ENCODE measurements at regions not wholly inside any gene's neighbourhood (a gene's known extent, or its start where the extent isn't known, plus 50 kb on each side); places are given as distances from the start of the nearest gene placed in this dataset.

DNA sequence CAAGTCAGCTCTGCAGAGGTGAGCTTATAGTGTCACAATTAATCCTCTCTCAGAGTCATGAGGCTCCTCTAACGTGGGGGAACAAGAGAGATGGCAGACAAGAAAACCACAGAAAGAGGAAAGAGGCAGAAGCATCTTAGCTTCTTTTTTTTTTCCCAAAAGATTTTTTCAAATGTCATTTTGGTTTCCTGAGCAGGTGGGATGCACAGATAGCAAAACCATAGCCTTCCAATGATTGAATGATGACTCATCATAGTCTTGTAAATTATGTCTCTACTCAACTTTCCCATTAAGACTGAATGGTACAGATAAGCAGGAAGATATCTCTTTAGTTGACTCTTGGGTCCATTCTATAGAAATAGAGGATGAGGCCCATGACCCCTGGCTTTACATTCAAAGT, 162.8 kb upstream of the ZFHX3 start:
- no peaks in the 10 kb centered on the region for H3F3A ChIP-seq (ENCODE audit: control insufficient read depth, insufficient read depth)
- no peak overlapping the region for H3K4me2 ChIP-seq (ENCODE audit: low read length)
- H3K4me3 ChIP-seq (ENCODE audit: low read length), result no peak overlapping the region
- H3K27me3 ChIP-seq (ENCODE audit: control insufficient read depth, low read length), result no peaks in the 10 kb centered on the region; the same call in none of the 2 replicates
- H3K4me1 ChIP-seq (ENCODE audit: control insufficient read depth, low read length), result no peaks in the 10 kb centered on the region
- no peaks in the 10 kb centered on the region for H3K79me2 ChIP-seq (ENCODE audit: control insufficient read depth, low read length)
- H3K9me2 ChIP-seq (replicated peaks; ENCODE audit: control insufficient read depth, low read length), result no peaks in the 10 kb centered on the region
- no peaks in the 10 kb centered on the region; the same call in 1 of the 2 replicates for H3K9me3 ChIP-seq (ENCODE audit: control insufficient read depth, insufficient read depth, low read length)
- no peaks in the 10 kb centered on the region for H3K36me3 ChIP-seq (ENCODE audit: control insufficient read depth, low read length)
- no peak overlapping the region for H3K27ac ChIP-seq (ENCODE audit: low read depth, low read length)
- TF ChIP-seq, protein P1, sequence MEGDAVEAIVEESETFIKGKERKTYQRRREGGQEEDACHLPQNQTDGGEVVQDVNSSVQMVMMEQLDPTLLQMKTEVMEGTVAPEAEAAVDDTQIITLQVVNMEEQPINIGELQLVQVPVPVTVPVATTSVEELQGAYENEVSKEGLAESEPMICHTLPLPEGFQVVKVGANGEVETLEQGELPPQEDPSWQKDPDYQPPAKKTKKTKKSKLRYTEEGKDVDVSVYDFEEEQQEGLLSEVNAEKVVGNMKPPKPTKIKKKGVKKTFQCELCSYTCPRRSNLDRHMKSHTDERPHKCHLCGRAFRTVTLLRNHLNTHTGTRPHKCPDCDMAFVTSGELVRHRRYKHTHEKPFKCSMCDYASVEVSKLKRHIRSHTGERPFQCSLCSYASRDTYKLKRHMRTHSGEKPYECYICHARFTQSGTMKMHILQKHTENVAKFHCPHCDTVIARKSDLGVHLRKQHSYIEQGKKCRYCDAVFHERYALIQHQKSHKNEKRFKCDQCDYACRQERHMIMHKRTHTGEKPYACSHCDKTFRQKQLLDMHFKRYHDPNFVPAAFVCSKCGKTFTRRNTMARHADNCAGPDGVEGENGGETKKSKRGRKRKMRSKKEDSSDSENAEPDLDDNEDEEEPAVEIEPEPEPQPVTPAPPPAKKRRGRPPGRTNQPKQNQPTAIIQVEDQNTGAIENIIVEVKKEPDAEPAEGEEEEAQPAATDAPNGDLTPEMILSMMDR (IDR thresholded peaks at IDR 0.05; ENCODE audit: low read depth, low read length, poor library complexity, severe bottlenecking), result no peak
- TF ChIP-seq EZH2phosphoT487 (IDR thresholded peaks at IDR 0.05; ENCODE audit: borderline replicate concordance, low read length), result no peak
- H4K20me1 ChIP-seq (ENCODE audit: control insufficient read depth, insufficient read depth, low read depth, low read length), result no peaks in the 10 kb centered on the region

DNA sequence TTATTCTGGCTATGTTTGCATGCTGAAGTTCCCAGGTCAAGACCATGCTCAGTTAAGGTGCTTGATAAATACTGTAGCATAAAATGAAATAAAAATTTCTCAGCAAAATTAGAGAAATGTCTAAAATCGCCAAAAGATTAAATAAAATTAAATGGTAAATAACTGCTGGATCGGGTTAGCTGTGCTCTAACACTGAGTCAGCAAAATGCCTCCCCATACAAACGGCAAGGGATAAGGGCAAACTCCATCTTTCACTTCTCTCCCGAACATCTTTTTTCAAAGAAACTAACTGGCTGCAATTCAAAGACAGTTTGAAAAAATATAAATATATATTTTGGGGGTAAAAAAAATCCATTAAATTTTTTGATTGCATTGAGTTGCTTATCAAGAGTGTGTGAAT, 162.2 kb upstream of the ZFHX3 start:
- Histone ChIP-seq H3F3A (ENCODE audit: control insufficient read depth, insufficient read depth) (no peaks in the 10 kb centered on the region), H3K4me1 (ENCODE audit: control insufficient read depth, low read length) (no peaks in the 10 kb centered on the region), H3K4me2 (ENCODE audit: low read length) (no peak overlapping the region), H3K4me3 (ENCODE audit: low read length) (no peak overlapping the region), H3K79me2 (ENCODE audit: control insufficient read depth, low read length) (no peaks in the 10 kb centered on the region), H4K20me1 (ENCODE audit: control insufficient read depth, insufficient read depth, low read depth, low read length) (no peaks in the 10 kb centered on the region), H3K9me3 (ENCODE audit: control insufficient read depth, insufficient read depth, low read length) (no peaks in the 10 kb centered on the region), H3K9me2 (replicated peaks; ENCODE audit: control insufficient read depth, low read length) (no peaks in the 10 kb centered on the region), H3K36me3 (ENCODE audit: control insufficient read depth, low read length) (no peaks in the 10 kb centered on the region), H3K27me3 (ENCODE audit: control insufficient read depth, low read length) (no peaks in the 10 kb centered on the region; the same call in none of the 2 replicates), H3K27ac (ENCODE audit: low read depth, low read length) (no peak overlapping the region)
- no peak for TF ChIP-seq EZH2phosphoT487 (IDR thresholded peaks at IDR 0.05; ENCODE audit: borderline replicate concordance, low read length)
- TF ChIP-seq, protein P1 (IDR thresholded peaks at IDR 0.05; ENCODE audit: low read depth, low read length, poor library complexity, severe bottlenecking), result no peak

DNA sequence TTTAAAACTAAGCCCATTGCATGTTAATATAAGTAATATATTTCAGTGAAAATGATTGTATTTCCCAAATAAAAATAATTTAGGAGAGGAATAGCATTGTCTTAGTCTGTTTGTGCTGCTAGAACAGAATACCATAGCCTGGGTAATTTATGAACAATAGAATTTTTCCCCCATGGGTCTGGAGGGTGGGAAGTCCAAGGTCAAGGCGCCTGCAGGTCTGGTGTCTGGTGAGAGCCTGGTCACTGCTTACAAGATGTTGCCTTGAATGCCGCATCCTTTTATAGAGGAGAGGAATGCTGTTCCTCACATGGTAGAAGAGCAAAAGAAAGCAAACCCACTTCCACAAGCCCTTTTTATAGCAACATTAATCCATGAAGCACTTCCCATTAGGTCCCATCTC, 161.3 kb upstream of the ZFHX3 start:
- Histone ChIP-seq H3K27me3 (ENCODE audit: control insufficient read depth, low read length) (no peaks in the 10 kb centered on the region; the same call in none of the 2 replicates), H3K9me3 (ENCODE audit: control insufficient read depth, insufficient read depth, low read length) (no peaks in the 10 kb centered on the region), H3K27ac (ENCODE audit: low read depth, low read length) (no peak overlapping the region), H3K9me2 (replicated peaks; ENCODE audit: control insufficient read depth, low read length) (no peaks in the 10 kb centered on the region), H3K4me3 (ENCODE audit: low read length) (no peak overlapping the region), H3F3A (ENCODE audit: control insufficient read depth, insufficient read depth) (no peaks in the 10 kb centered on the region), H3K4me1 (ENCODE audit: control insufficient read depth, low read length) (no peaks in the 10 kb centered on the region), H3K79me2 (ENCODE audit: control insufficient read depth, low read length) (no peaks in the 10 kb centered on the region), H3K4me2 (ENCODE audit: low read length) (no peak overlapping the region), H3K36me3 (ENCODE audit: control insufficient read depth, low read length) (no peaks in the 10 kb centered on the region), H4K20me1 (ENCODE audit: control insufficient read depth, insufficient read depth, low read depth, low read length) (no peaks in the 10 kb centered on the region)
- no peak for TF ChIP-seq EZH2phosphoT487 (IDR thresholded peaks at IDR 0.05; ENCODE audit: borderline replicate concordance, low read length)
- TF ChIP-seq, protein P1 (IDR thresholded peaks at IDR 0.05; ENCODE audit: low read depth, low read length, poor library complexity, severe bottlenecking), result no peak

Data from DOHH2 (cell line).